CD4-positive, alpha-beta T cell treated with Interleukin-15 for 4 hours (primary cell): ENCODE measurements at regions not wholly inside any gene's neighbourhood (a gene's known extent, or its start where the extent isn't known, plus 50 kb on each side); places are given as distances from the start of the nearest gene placed in this dataset.

Experiments
- DNase-seq: peaks from one replicate; pipeline ENCODE4 v3.0.0-alpha.2; 2020; ENCODE audit warnings: low spot score

GRCh38 chr6:22067671-22068070 lies 229.2 kb downstream of the PRL start:
- DNase-seq: no peak

- no peak for DNase-seq
Observed at GRCh38 chr6:22068561-22069305, 228.1 kb downstream of the PRL start.

DNA sequence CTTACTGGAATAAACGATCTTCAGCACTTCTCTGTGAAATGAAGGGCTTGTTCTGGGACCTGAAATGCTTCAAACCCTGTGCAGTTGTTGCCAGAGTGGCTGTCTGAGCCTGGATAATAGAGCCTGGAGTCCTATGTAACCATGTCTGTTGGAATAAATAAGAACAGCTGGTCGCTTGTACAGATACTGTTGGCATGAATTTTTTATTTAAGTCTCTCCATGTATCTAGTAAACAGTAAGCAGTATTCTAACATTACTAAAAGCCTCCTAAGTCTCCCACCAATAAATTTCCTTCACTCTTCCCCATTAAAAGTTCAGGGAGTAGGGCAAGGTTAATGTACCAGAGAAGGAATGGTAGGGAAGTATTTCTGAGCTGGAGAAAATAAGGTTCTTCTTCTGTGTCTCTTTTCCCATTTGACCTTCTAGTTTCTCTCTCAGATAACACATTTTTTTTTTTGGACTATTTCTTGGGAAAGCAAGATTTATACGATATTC lies 227.5 kb downstream of the PRL start:
- no peak for DNase-seq

DNA sequence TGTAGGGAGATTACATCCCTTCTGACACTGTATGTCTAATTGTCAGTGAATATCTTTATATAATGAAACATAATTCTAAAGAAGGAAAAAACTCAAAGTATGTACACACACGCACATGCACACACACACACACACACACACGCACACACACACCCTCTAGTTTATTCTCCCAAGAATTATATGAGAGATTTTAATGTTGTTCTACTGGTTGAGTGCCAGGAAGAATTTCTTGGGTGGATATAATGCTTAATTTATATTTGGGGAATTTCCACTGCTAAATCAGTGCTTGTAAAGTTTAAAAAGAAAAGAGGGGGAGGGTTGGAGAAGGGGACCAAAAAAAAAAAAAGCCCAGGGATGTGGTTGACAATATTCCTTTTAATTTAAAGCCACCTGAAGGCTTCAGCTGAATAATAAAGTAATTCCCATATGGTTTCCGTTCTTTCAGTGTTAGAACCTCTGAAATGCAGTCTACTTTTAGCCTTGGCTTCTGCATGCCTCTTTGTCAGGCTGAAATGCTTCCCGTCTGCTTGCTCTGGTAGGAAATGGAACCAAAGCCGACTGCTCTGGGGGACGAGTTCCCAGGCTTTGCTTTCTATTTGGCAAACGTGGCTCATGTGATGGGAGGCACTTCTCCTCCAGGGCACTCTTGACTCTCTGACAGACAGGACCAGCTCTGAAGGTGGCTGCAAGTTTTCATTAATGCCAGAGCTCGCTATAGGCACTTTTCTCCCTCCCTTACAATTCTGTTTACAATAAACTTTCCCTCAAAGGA lies 225.4 kb downstream of the PRL start:
- no peak for DNase-seq

DNA sequence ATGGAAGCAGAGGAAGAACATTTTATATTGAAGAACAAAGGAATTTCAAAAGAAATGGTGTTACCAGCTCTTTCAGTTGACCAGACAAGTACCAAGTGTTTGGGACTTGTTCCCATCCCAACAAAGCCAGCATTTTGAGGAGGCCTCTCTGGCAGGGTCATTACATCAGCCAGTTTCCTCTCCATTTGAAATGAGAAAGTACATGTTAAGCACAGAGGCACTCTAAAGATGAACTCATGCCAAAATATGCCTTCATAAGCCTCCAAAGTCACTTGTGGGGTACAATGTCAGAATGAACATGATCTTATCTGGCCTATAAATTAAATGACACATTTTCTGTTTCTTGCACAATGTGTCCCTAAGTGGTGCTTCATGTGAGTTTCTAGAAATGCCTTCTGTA lies 223.9 kb downstream of the PRL start:
- DNase-seq: no peak

DNA sequence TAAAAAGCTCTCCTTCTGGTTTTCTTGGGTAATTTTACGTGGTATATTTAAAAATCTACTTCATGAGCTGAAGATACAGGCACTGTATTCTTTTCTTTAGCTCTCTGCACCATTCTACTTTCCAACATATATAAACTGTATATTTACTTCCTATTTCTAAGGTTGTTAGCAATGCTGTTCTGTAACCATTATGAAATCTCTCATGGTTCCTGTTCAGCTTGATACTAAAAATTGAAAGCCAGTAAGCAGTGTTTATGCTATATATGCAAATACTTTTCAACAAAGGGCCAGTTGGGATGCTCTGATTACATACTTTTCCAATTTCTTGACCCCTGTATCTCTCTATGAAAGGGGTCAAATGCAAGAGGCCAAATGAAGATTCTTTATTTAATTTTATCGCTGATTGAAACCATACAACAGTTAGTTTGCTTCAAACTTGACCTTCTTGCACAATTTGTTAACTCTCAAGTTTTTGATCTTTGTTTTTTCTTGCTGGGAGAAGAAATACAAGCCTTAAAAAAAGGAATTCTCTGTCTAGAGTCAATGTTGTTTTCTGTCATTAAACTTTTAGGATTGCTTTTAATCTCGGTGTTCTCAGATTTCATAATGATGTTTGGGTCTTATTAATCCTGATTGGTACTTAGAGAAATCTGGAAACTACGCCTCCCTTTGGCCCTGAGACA lies 223.2 kb downstream of the PRL start:
- no peak for DNase-seq

DNA sequence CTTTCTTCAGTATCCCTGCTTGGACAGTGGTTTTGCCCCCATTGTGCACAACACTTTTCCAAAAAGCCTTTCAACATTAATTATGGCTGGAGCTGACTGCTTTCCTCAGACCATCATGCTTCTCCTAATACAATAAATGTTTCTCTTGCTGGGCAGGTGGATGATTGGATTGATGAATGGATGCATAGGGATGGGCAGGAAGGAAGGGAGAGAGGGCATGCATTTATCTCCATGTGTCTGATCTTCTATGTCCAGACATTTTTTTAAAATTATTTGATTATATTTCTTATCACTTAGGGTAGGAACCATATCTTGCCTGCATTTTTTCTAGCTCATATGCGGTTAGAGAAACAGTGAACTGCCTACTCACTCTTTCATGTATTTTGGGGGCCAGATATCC lies 218.5 kb downstream of the PRL start:
- no peak for DNase-seq

DNA sequence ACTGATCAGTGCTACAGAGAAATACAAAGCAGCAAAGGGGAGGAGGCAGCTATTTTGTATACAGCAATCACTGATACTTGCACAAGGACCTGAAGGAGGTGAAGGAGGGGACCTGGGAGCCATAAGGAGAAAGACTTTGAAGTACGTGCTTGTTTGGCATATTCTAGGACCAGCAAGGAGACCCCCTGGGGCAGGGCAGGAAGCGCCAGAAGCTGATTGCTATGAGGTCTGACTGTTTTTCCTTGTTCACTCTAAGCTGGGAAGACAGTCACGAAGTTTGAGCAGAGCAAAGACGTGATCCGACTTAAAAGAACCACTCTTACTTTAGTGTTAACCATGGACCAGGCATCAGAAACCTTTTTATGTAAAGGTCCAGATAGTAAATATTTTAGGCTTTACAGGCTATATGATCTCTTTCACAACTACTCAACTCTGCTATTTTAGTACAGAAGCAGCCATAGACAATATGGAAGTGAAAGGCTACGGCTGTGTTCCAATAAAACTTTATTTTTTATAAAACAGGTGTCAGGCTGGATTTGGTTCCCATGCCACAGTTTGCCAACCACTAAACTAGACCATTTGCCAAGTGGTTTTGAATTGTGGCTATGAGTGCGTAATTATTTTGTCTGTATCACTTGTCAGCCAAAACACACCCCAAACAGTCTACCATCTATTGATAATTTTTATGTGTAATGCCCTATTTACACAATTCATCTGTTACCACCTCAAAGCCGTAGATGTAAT lies 217.9 kb downstream of the PRL start:
- DNase-seq: no peak

GRCh38 chr6:22079783-22080182 lies 217.1 kb downstream of the PRL start:
- no peak for DNase-seq

- no peak for DNase-seq
Observed at GRCh38 chr6:22081709-22082108, 215.1 kb downstream of the PRL start.

GRCh38 chr6:22082218-22082617 lies 214.6 kb downstream of the PRL start:
- no peak for DNase-seq

DNA sequence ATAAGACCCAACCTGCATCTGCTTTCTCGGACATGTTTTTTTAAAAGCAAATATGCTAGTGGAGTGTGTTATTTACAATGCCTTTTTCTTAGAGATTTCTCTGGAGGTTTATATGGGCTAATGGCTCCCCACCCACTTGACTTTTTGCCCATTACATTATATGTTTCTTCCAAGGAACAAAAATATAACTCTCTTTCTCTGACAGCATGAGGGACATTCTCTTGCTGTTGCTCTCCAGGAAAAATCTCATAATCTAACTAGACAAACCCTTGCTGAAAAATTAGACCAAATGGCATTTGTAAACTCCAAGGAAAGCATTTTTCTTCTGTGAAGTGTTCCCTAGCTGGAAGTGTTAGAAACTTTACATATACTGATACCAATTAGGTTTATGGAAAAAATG lies 213.7 kb downstream of the PRL start:
- no peak for DNase-seq

DNA sequence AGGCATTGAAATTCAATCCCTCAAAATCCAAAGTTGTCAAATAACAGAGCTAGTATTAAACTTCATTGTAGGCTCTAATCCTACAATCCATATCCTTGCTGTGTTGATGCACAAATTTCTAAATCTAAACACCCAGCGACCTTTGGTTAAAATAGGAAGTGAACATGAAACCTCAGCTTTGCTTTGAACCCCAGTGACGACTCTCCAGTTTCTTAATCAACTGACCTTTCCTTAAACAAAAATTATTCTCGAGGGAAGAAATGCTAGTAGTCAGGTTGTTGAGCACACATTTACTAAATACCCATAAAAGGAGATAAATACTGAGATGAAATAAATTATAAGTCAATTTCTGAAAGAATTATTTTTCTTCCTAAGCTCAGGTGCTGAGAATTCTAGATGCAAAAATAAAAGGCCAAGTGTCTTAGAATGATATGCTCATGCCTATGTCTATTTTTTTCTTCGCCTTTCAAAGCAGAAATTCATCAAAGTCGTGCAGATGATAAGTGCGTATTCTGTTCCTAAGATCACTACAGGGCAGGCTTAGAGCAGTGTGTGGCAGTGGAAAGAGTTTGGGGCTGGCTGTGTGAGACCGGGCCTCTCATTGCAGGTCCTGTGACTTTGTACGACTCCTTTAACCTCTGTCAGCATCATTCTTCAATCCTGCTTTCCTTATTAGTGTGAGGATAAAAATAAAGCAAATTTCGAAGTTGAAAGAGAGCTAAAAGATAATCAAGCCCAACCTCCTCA lies 208.7 kb downstream of the PRL start:
- DNase-seq: no peak

DNA sequence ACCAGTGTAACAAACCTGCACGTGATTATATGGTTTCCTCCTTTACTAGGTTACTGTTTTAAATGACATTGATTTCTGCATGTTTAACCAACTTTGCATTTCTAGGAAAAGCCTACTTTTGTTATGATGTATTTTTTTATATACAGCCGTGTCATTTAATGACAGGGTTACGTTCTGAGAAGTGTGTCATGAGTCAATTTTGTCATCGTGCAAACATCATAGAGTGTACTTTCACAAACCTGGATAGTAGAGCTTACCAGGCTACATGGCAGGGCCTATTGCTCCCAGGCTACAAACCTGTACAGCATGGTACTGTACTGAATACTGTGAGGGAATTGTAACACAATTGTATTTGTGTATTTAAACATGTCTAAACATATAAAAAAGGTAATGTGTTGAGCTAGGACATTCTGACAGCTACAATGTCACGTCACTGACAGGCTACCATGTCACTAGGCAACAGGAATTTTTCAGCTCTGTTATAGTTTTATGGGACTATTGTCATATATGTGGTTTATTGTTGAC lies 205.3 kb downstream of the PRL start:
- DNase-seq: no peak

- DNase-seq: no peak
Observed at GRCh38 chr6:22095836-22096235, 201.0 kb downstream of the PRL start.

- no peak for DNase-seq
Observed at GRCh38 chr6:22098601-22099031, 198.2 kb downstream of the PRL start.

GRCh38 chr6:22099231-22099630 lies 197.6 kb downstream of the PRL start:
- no peak for DNase-seq

GRCh38 chr6:22099923-22100322 lies 196.9 kb downstream of the PRL start:
- DNase-seq: no peak

DNA sequence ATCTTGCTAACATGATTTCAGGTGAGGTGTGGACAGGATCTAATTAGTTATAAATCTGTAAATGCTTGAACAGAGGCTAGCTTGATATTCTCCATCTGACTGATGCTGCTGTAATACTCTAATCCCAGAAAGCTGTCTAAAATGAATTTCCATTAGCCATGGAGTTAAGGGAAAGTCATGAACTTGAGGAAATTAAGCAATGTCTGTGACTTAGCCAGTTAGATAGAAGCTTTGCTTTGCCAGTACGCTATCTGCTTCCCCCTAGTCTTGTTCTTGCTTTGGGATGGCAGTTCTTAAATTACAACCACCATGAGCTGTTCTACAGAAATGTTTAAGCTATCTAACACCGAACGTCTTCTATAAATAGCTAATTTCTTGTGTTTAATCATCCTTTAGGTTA lies 195.7 kb downstream of the PRL start:
- no peak for DNase-seq

GRCh38 chr6:22102671-22103070 lies 194.2 kb downstream of the PRL start:
- DNase-seq: no peak

DNA sequence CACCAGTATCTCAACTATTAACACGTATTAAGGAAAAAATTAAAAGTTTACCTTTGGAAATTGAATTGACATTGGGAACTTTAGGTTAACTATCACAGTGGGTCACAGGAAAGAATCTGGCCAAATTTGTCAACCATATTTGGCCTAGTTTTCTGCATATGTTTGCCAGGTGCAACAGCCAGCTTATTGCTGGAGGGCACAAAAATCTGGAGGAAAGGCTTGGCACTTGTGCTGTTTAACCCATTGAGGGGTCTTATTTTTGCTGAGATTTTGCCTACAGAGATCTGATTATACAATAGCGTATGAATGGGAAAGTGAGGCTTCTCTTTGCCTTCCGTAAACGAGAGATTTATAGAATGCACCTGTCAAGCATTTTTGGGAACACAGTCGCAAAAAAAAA lies 190.4 kb downstream of the PRL start:
- DNase-seq: no peak
